ENCODE measurements at regions not wholly inside any gene's neighbourhood (a gene's known extent, or its start where the extent isn't known, plus 50 kb on each side); places are given as distances from the start of the nearest gene placed in this dataset.
"Not testable (repeated sequence)": the region's sequence is repeated elsewhere in the genome, so short reads cannot be mapped to it uniquely, and the experiment has no call there.

DNA sequence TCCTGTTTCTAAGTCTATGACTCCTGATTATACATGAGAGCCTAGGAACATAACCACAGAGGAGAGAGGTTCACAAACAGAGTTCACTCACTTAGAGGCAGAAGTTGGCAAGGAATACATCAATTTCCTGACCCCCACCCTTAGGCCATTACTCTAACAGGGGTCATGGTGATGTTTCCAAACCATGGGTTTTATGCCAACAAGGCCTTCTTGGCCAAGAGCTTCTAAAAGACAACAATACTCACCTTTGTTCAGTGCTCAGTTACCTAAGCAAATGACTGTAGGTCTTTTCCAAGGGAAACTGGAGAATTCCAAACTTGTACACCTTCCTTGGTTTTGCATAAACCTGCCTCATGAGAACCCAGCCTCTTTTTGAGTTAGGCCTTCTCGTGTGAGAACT, 52.6 kb downstream of the ERICH4 start:
- no peak for DNase-seq

DNA sequence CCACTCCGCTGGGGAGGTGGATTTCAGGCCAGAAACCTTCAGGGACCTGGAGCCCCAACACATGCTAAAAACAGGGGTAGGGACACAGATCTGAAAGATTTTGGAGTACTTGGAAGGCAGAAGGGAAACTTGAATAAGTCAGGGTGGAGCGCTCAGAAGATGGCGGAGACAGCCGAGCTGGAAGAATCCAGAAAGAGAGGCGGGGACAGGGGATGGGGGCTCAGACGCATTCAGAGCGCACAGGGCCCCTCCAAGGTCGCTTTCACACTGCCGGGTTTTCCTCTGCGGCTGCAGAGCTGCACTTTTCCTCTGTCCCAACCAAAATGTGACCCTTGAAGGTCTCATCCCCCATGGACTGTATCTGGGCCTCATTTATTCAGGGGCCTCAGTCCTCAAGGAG, 56.9 kb downstream of the ERICH4 start:
- DNase-seq, result no peak

DNA sequence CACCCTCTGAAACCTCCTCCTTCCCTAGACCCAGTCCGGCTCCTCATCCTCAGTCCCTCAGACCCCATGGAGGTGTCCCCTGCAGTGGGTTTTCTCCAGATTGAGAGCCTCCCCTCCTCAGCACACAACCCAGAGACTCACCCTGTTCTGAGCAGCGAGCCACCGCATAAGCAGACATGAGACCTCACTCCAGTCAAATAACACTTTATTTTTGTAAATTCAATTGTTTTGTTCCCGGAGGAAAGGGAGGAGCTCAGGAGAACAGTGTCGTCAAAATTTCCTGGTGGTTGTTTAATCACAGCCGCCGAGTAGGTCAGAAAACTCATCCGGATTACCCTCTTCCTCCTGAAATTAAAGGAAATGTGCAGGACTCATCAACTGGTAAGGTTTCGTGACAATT, 57.5 kb downstream of the ERICH4 start:
- DNase-seq, result no peak

DNA sequence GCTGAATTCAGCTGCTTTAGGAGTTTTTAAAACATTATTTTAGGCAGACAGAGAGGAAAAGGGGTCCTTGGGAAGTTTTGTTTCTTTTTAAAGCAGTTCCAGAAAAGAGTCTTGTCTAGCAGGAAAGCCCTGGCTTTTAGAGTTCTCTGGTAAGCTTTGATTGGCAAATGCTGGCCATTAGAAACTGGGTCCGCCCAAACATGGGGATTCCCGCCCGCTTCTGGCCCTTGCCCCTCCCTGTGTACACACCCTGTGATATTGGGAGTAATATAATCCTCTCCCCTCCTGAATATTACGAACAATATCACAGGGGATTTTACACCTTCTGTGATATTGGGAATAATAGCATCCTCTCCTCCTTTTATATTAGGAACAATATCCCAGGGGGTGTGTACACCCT, 58.9 kb downstream of the ERICH4 start:
- DNase-seq, result no peak

DNA sequence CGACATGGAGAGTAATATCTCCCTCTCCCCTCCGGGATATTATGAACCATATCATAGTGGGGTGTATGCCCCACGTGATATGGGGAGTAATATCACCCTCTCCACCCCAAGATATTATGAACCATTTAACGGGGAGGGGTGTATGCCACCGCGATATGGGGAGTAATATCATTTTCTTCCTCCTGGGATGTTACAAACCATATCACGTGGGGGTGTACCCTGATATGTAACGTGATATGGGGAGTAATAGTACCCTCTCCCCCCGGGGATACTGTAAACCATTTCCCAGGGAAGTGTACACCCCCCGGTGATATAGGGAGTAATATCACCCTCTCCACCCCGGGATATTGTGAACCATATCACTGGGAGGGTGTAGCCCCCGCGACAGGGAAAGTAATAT, 62.1 kb downstream of the ERICH4 start:
- no peak for DNase-seq

DNA sequence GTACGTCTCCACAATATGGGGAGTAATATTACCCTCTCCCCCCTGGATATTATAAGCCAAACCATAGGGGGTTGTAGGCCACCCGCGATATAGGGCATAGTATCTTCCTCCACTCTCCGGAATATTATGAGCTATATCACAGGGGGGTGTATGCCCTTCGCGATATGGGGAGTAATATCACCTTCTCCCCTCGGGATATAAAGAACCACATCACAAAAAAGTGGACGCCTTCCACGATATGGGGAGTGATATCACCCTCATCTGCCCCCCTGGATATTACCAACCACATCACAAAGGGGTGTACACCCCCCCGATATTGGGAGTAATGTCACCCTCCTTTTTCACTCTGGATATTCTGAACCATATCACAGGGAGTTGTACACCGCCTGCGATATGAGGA, 65.5 kb upstream of the CEACAM21 start:
- no peak for DNase-seq

DNA sequence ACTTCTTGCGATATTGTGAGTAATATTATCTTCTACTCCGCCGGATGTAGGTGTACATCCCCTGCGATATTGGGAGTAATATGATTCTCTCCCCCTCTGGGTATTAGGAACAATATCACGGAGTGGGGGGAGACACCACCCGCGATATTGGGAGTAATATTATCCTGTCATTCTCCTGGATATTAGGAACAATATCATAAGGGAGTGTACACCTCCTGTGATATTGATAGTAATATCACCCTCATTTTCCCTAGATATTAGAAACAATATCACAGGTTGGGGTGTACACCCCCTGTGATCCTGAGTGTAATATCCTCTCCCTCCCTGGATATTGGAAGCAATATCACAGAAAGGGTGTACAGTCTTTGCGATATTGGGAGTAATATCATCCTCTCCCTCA, 64.3 kb upstream of the CEACAM21 start:
- DNase-seq, result no peak

DNA sequence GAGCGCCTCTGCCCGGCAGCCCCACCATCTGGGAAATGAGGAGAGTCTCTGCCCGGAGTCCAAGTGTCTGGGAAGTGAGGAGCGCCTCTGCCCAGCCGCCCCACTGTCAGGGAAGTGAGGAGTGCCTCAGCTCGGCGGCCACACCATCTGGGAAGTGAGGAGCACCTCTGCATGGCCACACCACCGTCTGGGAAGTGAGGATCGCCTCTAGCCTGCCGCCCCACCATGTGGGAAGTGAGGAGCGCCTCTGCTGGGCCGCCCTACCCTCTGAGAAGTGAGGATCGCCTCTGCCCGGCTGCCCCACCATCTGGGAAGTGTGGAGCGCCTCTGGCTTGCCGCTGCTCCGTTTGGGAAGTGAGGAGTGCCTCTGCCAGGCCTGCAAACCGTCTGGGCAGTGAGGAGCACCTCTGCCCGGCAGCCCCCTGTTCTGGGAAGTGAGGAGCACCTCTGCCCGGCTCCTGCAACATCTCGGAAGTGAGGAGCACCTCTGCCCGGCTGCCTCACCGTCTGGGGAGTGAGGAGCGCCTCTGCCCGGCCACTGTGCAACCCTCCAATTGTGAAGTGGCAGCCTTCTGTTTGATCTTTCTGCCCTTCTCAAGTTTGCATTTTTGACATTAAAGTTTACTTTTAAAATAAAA, 60.8 kb upstream of the CEACAM21 start:
- no peak for DNase-seq

DNA sequence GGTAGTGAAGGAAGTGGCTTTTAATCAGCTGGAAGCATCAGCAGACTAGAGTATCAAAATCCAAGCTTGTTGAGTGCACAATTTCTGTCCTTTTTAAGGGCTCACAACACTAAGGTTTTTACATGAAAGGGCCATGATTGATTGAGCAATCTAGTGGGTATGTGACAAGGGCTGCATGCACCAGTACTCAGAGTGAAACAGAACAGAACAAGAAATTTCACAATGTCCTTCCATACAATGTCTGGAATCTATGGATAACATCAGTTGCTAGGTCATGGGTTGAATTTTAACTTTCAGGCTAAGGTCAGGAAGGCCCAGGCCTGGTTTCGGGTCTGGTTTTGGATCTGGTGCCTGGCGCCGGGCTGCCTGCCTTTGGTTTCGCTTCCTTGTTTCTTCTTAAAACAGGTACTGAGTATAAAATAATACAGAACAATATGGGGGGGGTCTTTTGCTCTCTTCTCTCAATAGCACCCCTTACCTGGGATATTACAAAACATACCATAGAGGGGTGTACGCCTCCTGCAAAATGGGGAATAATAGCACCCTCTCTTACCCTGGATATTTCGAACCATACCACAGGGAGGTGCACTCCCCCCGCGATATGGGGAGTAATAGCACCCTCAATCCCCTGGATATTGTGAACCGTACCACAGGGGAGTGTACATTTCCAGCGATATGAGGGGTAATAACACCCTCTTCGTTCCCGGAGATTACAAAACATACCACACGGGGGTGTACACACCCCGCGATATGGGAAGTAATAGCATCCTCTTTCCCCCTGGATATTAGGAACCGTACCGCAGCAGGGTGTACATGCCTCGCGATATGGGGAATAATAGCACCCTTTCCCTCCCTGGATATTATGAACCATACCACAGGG, 59.4 kb upstream of the CEACAM21 start:
- not testable (repeated sequence) for DNase-seq

DNA sequence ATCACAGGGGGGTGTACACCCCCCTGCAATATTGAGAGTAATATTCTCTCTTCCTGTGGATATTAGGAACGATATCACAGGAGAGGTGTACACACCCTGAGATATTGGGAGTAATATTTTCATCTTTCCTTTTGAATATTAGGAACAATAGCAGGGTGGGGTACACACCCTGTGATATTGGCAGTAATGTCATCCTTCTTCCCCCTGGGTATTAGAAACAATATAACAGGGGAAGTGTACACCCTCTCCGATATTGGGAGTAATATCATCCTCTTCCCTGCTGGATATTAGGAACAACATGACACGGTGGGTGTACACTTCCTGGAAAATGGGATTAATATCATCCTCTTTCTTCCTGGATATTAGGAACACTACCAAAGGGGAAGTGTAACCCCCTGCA, 57.8 kb upstream of the CEACAM21 start:
- DNase-seq, result no peak

DNA sequence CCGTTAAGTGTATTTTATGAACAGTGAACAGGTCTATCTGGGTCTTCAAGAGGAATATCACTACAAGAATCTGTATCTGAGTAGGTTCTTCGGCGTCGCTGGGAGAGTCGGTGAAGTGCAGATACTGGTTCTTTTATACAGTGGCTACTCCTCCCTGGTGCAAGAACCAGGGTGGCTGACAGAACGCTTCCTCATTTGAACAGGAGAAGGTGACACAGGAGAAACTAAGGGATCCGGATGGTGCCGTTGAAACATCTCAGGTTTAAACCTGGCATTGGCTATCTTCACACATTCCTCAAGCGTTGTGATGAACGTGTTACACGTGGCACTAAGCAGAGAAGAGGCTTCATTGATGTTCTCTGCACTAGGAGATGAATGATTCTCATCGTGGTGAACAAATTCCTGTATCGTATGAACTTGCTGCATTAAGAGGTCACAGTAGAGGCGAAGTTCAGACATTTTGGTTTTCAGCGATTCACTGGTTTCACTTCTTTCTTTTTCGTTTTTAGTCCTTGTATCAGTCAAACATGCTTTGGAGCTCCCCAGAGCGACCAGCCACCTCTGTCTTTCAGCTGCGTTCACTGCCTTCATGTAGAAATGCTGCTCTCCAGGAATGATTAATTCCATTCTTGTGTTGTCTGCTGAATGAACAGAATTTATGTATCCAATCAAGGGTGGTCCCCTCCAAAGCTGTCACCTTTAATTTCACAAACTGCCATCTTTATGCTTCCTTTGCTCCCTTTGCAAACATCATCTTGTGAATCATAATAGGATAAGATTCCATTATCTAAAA, 54.6 kb upstream of the CEACAM21 start:
- not testable (repeated sequence) for DNase-seq

DNA sequence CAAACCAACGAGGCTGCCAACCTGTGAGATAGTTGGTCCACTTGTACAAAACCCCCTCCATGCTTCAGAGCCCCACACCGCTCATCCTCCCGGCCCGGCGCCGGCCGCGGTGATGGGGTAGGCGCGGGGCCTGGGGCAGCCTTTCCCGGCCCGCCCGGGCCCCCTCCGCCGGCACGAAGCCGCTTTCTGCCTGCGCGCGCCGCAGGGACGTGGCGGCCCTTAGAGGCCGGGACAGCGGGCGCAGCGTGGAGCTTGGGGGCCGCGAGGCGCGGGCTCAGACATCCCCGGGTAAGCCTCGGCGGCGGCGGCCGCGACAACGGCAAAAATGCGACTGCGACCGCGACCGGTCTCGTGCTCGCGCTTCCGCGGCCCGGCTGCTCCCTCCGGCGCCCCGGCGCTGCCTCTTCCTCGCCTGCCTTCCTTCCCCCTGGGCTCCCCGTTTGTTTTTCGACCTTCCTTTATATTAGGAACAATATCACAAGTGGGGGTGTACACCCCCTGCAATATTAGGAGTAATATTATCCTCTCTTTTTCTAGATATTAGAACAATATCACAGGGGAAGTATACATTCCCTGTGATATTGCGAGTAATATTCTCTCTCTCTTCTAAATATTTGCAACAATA, 53.9 kb upstream of the CEACAM21 start:
- peak in 2 of 4 experiments; percentile 13 to 16 for DNase-seq

DNA sequence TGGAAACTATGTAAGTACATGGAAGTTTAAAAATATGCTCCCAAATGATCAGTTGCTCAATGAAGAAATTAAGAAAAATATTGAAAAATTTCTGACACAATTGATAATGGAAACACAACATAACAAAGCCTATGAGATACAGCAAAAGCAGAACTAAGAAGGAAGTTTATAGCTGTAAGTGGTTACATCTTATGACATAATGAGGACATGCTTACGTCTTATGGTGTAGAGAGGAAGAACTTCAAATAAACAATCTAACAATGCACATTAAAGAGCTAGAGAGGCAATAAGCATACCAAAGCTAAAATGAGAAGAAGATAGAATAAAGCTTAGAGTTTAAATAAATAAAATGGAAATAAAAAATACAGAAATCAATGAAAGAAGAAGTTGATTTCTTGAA, 50.0 kb upstream of the CEACAM21 start:
- DNase-seq, result no peak

Measured in activated CD4-positive, CD25-positive, alpha-beta regulatory T cell (primary cell).